ENCODE measurements at regions not wholly inside any gene's neighbourhood (a gene's known extent, or its start where the extent isn't known, plus 50 kb on each side); places are given as distances from the start of the nearest gene placed in this dataset.

DNA sequence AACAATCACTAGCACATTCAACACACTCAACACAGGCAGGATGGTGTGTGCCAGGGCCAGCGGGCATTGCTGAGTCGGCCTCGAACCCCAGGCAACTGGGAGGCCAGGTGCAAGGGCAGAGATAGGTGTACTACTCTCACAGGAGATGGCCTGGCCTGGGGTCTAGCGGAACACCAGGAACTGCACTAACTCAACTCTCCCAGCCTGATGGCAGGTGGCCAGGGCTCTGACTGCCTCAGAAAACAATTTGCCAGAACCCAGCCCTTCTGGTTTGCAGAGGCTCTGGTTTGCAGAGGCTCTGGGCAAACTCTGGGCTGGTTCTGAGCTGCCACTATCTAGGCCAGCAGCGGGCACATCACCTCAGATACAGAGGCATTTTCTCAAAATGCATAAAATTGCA is 229.2 kb upstream of the CHRNA7 start:
- Mint-ChIP-seq H3K27me3 (ENCODE audit: unreplicated experiment) (peaks cover 6% of the 10 kb centered on the region), H3K4me1 (ENCODE audit: low read depth, unreplicated experiment) (peaks cover 37% of the 10 kb centered on the region), H3K4me3 (ENCODE audit: unreplicated experiment) (no peak overlapping the region), H3K9me3 (ENCODE audit: unreplicated experiment) (no peaks in the 10 kb centered on the region), H3K36me3 (ENCODE audit: unreplicated experiment) (no peaks in the 10 kb centered on the region), H3K27ac (ENCODE audit: unreplicated experiment) (no peak overlapping the region)
- no peak for DNase-seq
- TF ChIP-seq, protein P1, sequence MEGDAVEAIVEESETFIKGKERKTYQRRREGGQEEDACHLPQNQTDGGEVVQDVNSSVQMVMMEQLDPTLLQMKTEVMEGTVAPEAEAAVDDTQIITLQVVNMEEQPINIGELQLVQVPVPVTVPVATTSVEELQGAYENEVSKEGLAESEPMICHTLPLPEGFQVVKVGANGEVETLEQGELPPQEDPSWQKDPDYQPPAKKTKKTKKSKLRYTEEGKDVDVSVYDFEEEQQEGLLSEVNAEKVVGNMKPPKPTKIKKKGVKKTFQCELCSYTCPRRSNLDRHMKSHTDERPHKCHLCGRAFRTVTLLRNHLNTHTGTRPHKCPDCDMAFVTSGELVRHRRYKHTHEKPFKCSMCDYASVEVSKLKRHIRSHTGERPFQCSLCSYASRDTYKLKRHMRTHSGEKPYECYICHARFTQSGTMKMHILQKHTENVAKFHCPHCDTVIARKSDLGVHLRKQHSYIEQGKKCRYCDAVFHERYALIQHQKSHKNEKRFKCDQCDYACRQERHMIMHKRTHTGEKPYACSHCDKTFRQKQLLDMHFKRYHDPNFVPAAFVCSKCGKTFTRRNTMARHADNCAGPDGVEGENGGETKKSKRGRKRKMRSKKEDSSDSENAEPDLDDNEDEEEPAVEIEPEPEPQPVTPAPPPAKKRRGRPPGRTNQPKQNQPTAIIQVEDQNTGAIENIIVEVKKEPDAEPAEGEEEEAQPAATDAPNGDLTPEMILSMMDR (IDR thresholded peaks at IDR 0.05; ENCODE audit: partially characterized antibody, unreplicated experiment): no peak

DNA sequence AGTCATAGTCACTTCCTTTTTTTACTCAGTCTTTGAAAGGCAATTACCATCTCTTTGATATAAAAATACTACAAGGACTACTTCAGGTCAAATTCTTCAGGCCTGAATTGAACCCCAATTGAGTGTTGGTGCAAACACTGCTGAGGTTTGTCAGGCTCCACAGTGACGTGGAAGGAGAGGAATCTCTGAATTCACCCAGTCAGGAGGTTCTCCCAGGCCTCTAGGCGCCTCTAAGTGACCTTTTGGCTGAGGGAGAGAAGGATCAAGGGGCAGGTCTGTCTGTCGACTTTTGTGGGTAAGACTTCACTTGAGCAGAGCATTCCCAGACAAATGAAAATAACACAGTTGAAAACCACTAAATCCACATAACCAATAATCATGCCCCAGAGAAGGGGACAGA is 227.6 kb upstream of the CHRNA7 start:
- H3K27ac Mint-ChIP-seq (ENCODE audit: unreplicated experiment): no peak overlapping the region
- H3K4me3 Mint-ChIP-seq (ENCODE audit: unreplicated experiment): no peak overlapping the region

DNA sequence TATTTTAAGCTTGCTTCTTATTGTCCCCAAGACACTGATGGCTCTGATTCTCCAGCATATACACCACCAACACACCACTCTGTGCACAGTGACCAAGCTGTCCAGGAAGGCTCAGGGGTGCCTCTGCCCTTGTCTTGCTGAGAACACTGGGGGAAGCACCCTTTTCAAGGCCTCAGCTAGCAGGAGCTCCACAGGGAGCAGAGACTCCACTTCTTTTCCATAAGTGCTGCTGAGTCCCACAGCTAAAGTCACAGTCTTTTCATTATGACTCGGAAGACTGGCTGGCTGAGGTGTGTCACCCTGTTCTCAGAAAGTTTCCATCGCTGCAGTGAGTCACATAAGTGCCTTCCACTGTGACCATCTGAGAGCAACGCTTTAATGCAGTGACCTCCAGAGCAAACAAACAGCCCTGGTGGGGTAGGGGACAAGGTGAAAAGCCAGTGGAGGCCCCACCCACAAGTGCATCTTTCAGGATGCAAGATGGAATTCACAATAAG is 226.9 kb upstream of the CHRNA7 start:
- H3K27me3 Mint-ChIP-seq (ENCODE audit: unreplicated experiment): peaks cover 6% of the 10 kb centered on the region
- no peak for DNase-seq
- H3K9me3 Mint-ChIP-seq (ENCODE audit: unreplicated experiment): no peaks in the 10 kb centered on the region
- H3K4me3 Mint-ChIP-seq (ENCODE audit: unreplicated experiment): no peak overlapping the region
- no peak overlapping the region for H3K27ac Mint-ChIP-seq (ENCODE audit: unreplicated experiment)
- H3K36me3 Mint-ChIP-seq (ENCODE audit: unreplicated experiment): no peaks in the 10 kb centered on the region
- TF ChIP-seq, protein P1 (IDR thresholded peaks at IDR 0.05; ENCODE audit: partially characterized antibody, unreplicated experiment): no peak
- H3K4me1 Mint-ChIP-seq (ENCODE audit: low read depth, unreplicated experiment): peaks cover 44% of the 10 kb centered on the region

More for the DNA sequence above, 227.6 kb upstream of the CHRNA7 start:
- Mint-ChIP-seq H3K36me3 (ENCODE audit: unreplicated experiment) (no peaks in the 10 kb centered on the region), H3K4me1 (ENCODE audit: low read depth, unreplicated experiment) (peaks cover 48% of the 10 kb centered on the region), H3K27me3 (ENCODE audit: unreplicated experiment) (peaks cover 6% of the 10 kb centered on the region), H3K9me3 (ENCODE audit: unreplicated experiment) (no peaks in the 10 kb centered on the region)
- TF ChIP-seq, protein P1 (IDR thresholded peaks at IDR 0.05; ENCODE audit: partially characterized antibody, unreplicated experiment): no peak
- DNase-seq: no peak

DNA sequence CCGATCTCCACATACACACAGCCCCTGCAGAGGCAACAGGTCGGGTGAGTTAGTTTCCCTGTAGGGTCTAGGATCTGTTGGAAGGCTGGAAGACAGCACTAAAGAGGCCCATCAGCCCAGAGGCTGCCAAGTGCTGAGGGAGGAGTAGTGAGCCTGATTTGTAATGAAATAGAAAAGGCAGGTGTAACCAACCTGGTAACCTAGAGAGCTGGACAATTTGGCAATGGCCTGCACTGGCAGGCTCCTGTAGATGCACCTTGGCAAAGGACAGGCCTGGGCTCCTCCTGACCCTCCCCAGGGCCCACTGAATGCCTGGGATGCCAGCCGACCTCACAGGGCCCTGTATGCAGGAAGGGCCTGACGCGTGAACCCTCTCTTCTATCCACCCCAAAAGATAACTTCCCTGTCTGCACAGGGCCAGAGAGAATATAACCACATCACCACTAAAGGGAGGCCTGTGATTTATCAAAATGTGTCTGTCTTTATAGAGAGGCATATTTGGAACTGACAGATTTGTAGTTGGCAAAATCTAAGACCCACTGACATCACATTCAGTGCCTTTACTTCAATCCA is 225.1 kb upstream of the CHRNA7 start:
- peaks cover 42% of the 10 kb centered on the region for H3K4me1 Mint-ChIP-seq (ENCODE audit: low read depth, unreplicated experiment)
- peaks cover 3% of the 10 kb centered on the region for H3K36me3 Mint-ChIP-seq (ENCODE audit: unreplicated experiment)
- peak overlapping the region; percentile 36 for H3K4me3 Mint-ChIP-seq (ENCODE audit: unreplicated experiment)
- no peak overlapping the region for H3K27ac Mint-ChIP-seq (ENCODE audit: unreplicated experiment)
- TF ChIP-seq, protein P1 (IDR thresholded peaks at IDR 0.05; ENCODE audit: partially characterized antibody, unreplicated experiment): no peak
- H3K27me3 Mint-ChIP-seq (ENCODE audit: unreplicated experiment): peaks cover 4% of the 10 kb centered on the region
- H3K9me3 Mint-ChIP-seq (ENCODE audit: unreplicated experiment): no peaks in the 10 kb centered on the region
- DNase-seq: no peak

DNA sequence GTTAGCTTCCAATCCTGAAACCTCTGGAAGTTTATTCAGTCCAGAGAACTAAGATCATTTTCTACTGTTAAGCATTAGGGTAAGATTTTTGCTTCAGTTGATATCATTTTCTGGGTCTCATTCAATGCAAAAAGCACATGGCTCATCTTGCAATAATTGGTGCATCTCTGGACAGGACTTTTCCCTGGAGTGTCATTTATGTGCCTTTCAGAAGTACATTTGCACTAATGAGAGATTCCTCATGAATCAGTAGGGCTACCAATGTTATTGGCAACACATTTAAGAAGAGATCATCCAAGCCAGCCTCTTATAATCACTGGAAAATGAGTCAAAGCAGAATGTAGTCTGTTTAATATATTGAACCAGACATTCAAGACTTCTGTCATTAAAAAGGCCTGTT is 224.2 kb upstream of the CHRNA7 start:
- Mint-ChIP-seq H3K4me1 (ENCODE audit: low read depth, unreplicated experiment) (peaks cover 37% of the 10 kb centered on the region), H3K4me3 (ENCODE audit: unreplicated experiment) (no peak overlapping the region), H3K27me3 (ENCODE audit: unreplicated experiment) (peaks cover 9% of the 10 kb centered on the region), H3K9me3 (ENCODE audit: unreplicated experiment) (no peaks in the 10 kb centered on the region), H3K36me3 (ENCODE audit: unreplicated experiment) (peaks cover 9% of the 10 kb centered on the region), H3K27ac (ENCODE audit: unreplicated experiment) (no peak overlapping the region)
- TF ChIP-seq, protein P1 (IDR thresholded peaks at IDR 0.05; ENCODE audit: partially characterized antibody, unreplicated experiment): no peak
- no peak for DNase-seq
